Gastrocnemius medialis (tissue), 4 donors: ENCODE measurements at regions not wholly inside any gene's neighbourhood (a gene's known extent, or its start where the extent isn't known, plus 50 kb on each side); places are given as distances from the start of the nearest gene placed in this dataset.

Source experiments
- CTCF ChIP-seq, 5 experiments: fragments of 450-650 bp in 3 of 5; fragments of 200-600 bp in 2 of 5; sonication (generic) in 2 of 5; IDR thresholded peaks in 4 of 5; conservative IDR thresholded peaks in 1 of 5; 1 replicate in 4 of 5; 2 replicates in 1 of 5; pipeline ENCODE4 v1.5.1; 2016 to 2019; ENCODE audit warnings: antibody characterized with exemption in 5 of 5, mild to moderate bottlenecking in 3 of 5, moderate library complexity in 3 of 5
- POLR2A ChIP-seq, 2 donors: fragments of 450-650 bp; IDR thresholded peaks; one replicate each; pipeline ENCODE4 v1.6.1; 2017; ENCODE audit warnings: antibody characterized with exemption in 2 of 2, mild to moderate bottlenecking in 2 of 2, moderate library complexity in 2 of 2

GRCh38 chr9:82367016-82367415 is 378.4 kb downstream of the SPATA31D1 start:
- no peak for TF ChIP-seq POLR2A (IDR thresholded peaks at IDR 0.05)
- TF ChIP-seq CTCF (IDR thresholded peaks at IDR 0.05 in 4 of 5, conservative IDR thresholded peaks at IDR 0.05 in 1 of 5) = no peak
